SK-N-MC (cell line): ENCODE measurements at regions not wholly inside any gene's neighbourhood (a gene's known extent, or its start where the extent isn't known, plus 50 kb on each side); places are given as distances from the start of the nearest gene placed in this dataset.

ENCODE experiments used
- DNase-seq: peaks from one replicate; pipeline ENCODE4 v3.0.0-alpha.2; 2011; ENCODE audit warnings: low read depth, low spot score
- H3K27ac ChIP-seq: fragments of 200-600 bp; sonication (generic); 2 replicates; pipeline ENCODE4 v1.5.1; 2016; ENCODE audit warnings: mixed run types
- H3K36me3 ChIP-seq: fragments of 200-600 bp; sonication (generic); 2 replicates; pipeline ENCODE4 v1.6.1; 2017; ENCODE audit warnings: antibody characterized with exemption, low read length, mixed read lengths; ENCODE audit not compliant: insufficient read depth
- H3K4me3 ChIP-seq: fragments of 200-600 bp; sonication (generic); 2 replicates; pipeline ENCODE4 v1.5.1; 2016
- H3K9ac ChIP-seq: fragments of 200-600 bp; sonication (generic); 2 replicates; pipeline ENCODE4 v1.8.0; 2017; ENCODE audit warnings: mixed run types, mixed read lengths; ENCODE audit not compliant: insufficient read length
- H3K9me3 ChIP-seq: fragments of 200-600 bp; sonication (generic); 2 replicates; pipeline ENCODE4 v1.6.1; 2017; ENCODE audit warnings: low read depth, mild to moderate bottlenecking, antibody characterized with exemption, low read length, moderate library complexity, mixed read lengths
- EZH2 ChIP-seq: fragments of 200-600 bp; sonication (generic); IDR thresholded peaks from one replicate; pipeline ENCODE4 v1.6.1; 2017; ENCODE audit warnings: antibody characterized with exemption
- FOXP2 ChIP-seq: optimal IDR thresholded peaks from 2 replicates; pipeline ENCODE3; 2011; ENCODE audit warnings: mild to moderate bottlenecking, moderate library complexity; ENCODE audit not compliant: insufficient read depth; ENCODE audit errors: extremely low read length, control extremely low read depth
- POLR2AphosphoS5 ChIP-seq: IDR thresholded peaks from 2 replicates; pipeline ENCODE4 v1.6.1; 2012; ENCODE audit warnings: mild to moderate bottlenecking, low read depth, low read length, borderline replicate concordance

GRCh38 chr6:150698391-150698790 lies 98.7 kb downstream of the PLEKHG1 start:
- Histone ChIP-seq H3K9me3 (no peaks in the 10 kb centered on the region), H3K27ac (no peak overlapping the region), H3K9ac (no peak overlapping the region), H3K4me3 (no peak overlapping the region), H3K36me3 (no peaks in the 10 kb centered on the region)
- no peak for TF ChIP-seq FOXP2
- TF ChIP-seq EZH2 = no peak
- no peak for TF ChIP-seq POLR2AphosphoS5
- no peak for DNase-seq

GRCh38 chr6:150702675-150703074 lies 103.0 kb downstream of the PLEKHG1 start:
- Histone ChIP-seq H3K36me3 (no peaks in the 10 kb centered on the region), H3K9ac (no peak overlapping the region), H3K9me3 (no peaks in the 10 kb centered on the region), H3K4me3 (no peak overlapping the region), H3K27ac (no peak overlapping the region)
- no peak for TF ChIP-seq FOXP2
- TF ChIP-seq POLR2AphosphoS5 = no peak
- no peak for TF ChIP-seq EZH2
- DNase-seq = no peak

GRCh38 chr6:150704447-150705192 lies 104.9 kb downstream of the PLEKHG1 start:
- no peak for DNase-seq

GRCh38 chr6:150705392-150705791 lies 105.7 kb downstream of the PLEKHG1 start:
- Histone ChIP-seq H3K9me3 (no peaks in the 10 kb centered on the region), H3K27ac (no peak overlapping the region), H3K9ac (no peak overlapping the region), H3K4me3 (no peak overlapping the region), H3K36me3 (no peaks in the 10 kb centered on the region)
- DNase-seq = no peak
- TF ChIP-seq POLR2AphosphoS5 (no peak), EZH2 (no peak), FOXP2 (no peak)

More at GRCh38 chr6:150704447-150705192, 104.9 kb downstream of the PLEKHG1 start:
- H3K9ac ChIP-seq = no peak overlapping the region
- H3K4me3 ChIP-seq = no peak overlapping the region
- H3K27ac ChIP-seq = no peak overlapping the region
- H3K36me3 ChIP-seq = no peaks in the 10 kb centered on the region
- no peaks in the 10 kb centered on the region for H3K9me3 ChIP-seq
- TF ChIP-seq FOXP2 (no peak), EZH2 (no peak), POLR2AphosphoS5 (no peak)

GRCh38 chr6:150710236-150710635 lies 110.6 kb downstream of the PLEKHG1 start:
- H3K9ac ChIP-seq = no peak overlapping the region

GRCh38 chr6:150711061-150711460 lies 111.4 kb downstream of the PLEKHG1 start:
- Histone ChIP-seq H3K9me3 (no peaks in the 10 kb centered on the region), H3K9ac (no peak overlapping the region), H3K36me3 (no peaks in the 10 kb centered on the region), H3K27ac (no peak overlapping the region), H3K4me3 (no peak overlapping the region)
- no peak for DNase-seq
- TF ChIP-seq POLR2AphosphoS5 (no peak), EZH2 (no peak), FOXP2 (no peak)

More at GRCh38 chr6:150710236-150710635, 110.6 kb downstream of the PLEKHG1 start:
- no peaks in the 10 kb centered on the region for H3K36me3 ChIP-seq
- H3K27ac ChIP-seq = no peak overlapping the region
- TF ChIP-seq EZH2 (no peak), POLR2AphosphoS5 (no peak), FOXP2 (no peak)
- H3K9me3 ChIP-seq = no peaks in the 10 kb centered on the region
- H3K4me3 ChIP-seq = no peak overlapping the region
- DNase-seq = no peak

- no peak for DNase-seq
- H3K4me3 ChIP-seq = no peak overlapping the region
- H3K9ac ChIP-seq = peak overlapping the region; percentile 14
- H3K27ac ChIP-seq = peak overlapping the region; percentile 78
- H3K36me3 ChIP-seq = no peaks in the 10 kb centered on the region
- H3K9me3 ChIP-seq = no peaks in the 10 kb centered on the region
- no peak for TF ChIP-seq FOXP2
- TF ChIP-seq EZH2 = no peak
- TF ChIP-seq POLR2AphosphoS5 = no peak
Measured at GRCh38 chr6:150711584-150712504, 112.2 kb downstream of the PLEKHG1 start.

- no peak overlapping the region for H3K4me3 ChIP-seq
- peak overlapping the region; percentile 14 for H3K9ac ChIP-seq
- DNase-seq = no peak
- TF ChIP-seq POLR2AphosphoS5 (no peak), FOXP2 (no peak), EZH2 (no peak)
- no peaks in the 10 kb centered on the region for H3K9me3 ChIP-seq
- H3K36me3 ChIP-seq = no peaks in the 10 kb centered on the region
- peak overlapping the region; percentile 78 for H3K27ac ChIP-seq
Measured at GRCh38 chr6:150712505-150713252, 113.0 kb downstream of the PLEKHG1 start.
